RWPE1 (cell line): ENCODE measurements at regions not wholly inside any gene's neighbourhood (a gene's known extent, or its start where the extent isn't known, plus 50 kb on each side); places are given as distances from the start of the nearest gene placed in this dataset.

ENCODE experiments used
- CTCF ChIA-PET: fragments of 350-600 bp; sonication (Branson Sonifier 250); formaldehyde crosslinking; extraction: SDS; loops from one replicate; lab custom pipeline; 2021; lab: Yijun Ruan, JAX
- POLR2A ChIA-PET: fragments of 400-600 bp; formaldehyde crosslinking; extraction: SDS; loops from one replicate; lab custom pipeline; 2020; ENCODE audit warnings: antibody characterized with exemption; ENCODE audit not compliant: low non-redundant PET; lab: Yijun Ruan, JAX
- DNase-seq: peaks from one replicate; pipeline ENCODE4 v3.0.0; 2012; ENCODE audit warnings: low spot score
- H3K27ac ChIP-seq: fragments of 450-650 bp; 2 replicates; pipeline ENCODE4 v1.5.1; 2017
- CTCF ChIP-seq: fragments of 450-650 bp; conservative IDR thresholded peaks from 2 replicates; pipeline ENCODE4 v1.5.1; 2017; ENCODE audit warnings: low read depth, mild to moderate bottlenecking

DNA sequence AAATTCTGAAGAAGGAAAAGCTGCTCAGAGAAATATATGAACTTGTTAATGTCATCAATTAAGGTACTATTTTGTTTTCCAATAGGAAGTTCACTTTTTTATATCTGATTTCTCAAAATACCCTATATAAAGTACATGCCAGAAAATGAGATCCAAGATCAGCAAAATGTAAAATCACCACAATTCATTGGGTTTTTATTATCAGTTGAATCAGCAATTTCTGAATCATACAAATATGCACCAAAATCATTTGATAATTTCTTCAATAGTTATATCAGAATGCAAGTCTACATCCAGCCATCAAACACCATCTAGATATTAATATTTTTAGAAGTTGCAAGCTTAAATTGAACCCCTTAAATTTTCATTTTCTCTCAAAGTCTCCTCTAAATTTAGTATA lies 1293.4 kb upstream of the NCAM2 start:
- POLR2A ChIA-PET, result no interaction called here
- no peak overlapping the region for H3K27ac ChIP-seq
- no peak for TF ChIP-seq CTCF
- CTCF ChIA-PET, result no interaction called here
- DNase-seq, result no peak

- no peak for TF ChIP-seq CTCF
- ChIA-PET CTCF (no interaction called here), POLR2A (no interaction called here)
- no peak for DNase-seq
- H3K27ac ChIP-seq, result no peak overlapping the region
Measured at GRCh38 chr21:19712441-19712840, 1285.8 kb upstream of the NCAM2 start.

GRCh38 chr21:19713313-19713712 lies 1284.9 kb upstream of the NCAM2 start:
- CTCF ChIA-PET, result no interaction called here
- no peak for TF ChIP-seq CTCF
- POLR2A ChIA-PET, result no interaction called here
- H3K27ac ChIP-seq, result no peak overlapping the region
- no peak for DNase-seq

DNA sequence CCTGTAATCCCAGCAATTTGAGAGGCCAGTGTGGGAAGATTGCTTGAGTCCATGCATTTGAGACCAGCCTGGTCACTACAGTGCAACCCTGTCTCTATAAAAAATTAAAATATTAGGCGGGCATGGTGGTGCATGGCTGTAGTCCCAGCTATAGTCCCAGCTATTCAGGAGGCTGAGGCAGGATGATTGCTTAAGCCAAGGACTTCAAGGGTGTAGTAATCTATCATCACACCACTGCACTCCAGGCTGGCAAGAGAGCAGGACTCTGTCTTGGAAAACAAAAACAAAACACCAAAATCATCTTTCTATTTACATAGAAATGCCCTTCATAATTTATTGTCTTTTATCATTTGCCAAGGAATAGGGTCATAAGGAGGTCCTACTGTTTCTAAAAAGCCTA lies 1274.1 kb upstream of the NCAM2 start:
- no peak for DNase-seq
- no peak for TF ChIP-seq CTCF
- H3K27ac ChIP-seq, result no peak overlapping the region
- ChIA-PET CTCF (no interaction called here), POLR2A (no interaction called here)

DNA sequence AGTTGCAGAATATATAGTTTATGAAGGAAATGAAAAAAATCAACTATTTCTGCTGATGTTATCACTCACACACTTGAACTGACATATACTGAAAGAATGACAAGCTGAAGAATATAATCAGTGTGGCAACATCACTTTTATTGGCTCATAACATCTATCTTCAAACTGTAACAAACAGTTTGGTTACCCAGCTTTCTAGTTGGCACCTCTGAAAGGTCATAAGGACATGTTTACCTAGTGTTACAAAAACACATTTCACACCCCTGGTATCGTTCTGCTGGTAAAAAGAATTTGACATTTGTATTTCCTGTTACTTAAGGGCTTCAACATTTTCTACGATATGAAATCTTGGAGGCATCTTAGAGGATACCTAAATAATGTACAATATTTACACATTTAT lies 1267.0 kb upstream of the NCAM2 start:
- no peak for TF ChIP-seq CTCF
- ChIA-PET CTCF (interaction anchor here (0.6 kb wide), 1 partner anchor 186 kb away, joined by 3 read pairs; no protein-coding TSS in a partner anchor), POLR2A (no interaction called here)
- no peak for DNase-seq
- no peak overlapping the region for H3K27ac ChIP-seq

DNA sequence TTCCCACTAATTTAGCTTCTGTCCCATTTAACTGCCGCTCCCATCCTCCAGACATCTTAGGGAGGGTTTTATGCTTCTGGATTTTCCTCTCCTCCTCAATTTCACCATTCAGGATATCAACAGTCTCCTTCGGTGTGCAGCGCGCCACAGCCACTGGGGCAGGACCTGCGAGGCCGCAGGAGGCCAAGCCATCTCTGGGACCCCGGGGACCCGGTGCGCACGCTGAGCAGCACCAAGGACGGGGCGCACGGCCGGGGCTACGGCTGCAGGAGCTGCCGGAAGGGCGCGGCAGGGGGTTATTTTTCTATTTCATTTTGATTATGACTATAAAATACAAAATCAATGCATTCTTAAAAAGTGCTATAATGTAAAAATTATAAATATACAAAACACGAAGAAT lies 1238.4 kb upstream of the NCAM2 start:
- no peak for TF ChIP-seq CTCF
- POLR2A ChIA-PET, result no interaction called here
- no peak for DNase-seq
- H3K27ac ChIP-seq, result no peak overlapping the region
- CTCF ChIA-PET, result no interaction called here

- CTCF ChIA-PET, result no interaction called here
- H3K27ac ChIP-seq, result no peak overlapping the region
- no peak for TF ChIP-seq CTCF
- POLR2A ChIA-PET, result no interaction called here
- no peak for DNase-seq
Measured at GRCh38 chr21:19767546-19767945, 1230.7 kb upstream of the NCAM2 start.
